ENCODE measurements at regions not wholly inside any gene's neighbourhood (a gene's known extent, or its start where the extent isn't known, plus 50 kb on each side); places are given as distances from the start of the nearest gene placed in this dataset.

DNA sequence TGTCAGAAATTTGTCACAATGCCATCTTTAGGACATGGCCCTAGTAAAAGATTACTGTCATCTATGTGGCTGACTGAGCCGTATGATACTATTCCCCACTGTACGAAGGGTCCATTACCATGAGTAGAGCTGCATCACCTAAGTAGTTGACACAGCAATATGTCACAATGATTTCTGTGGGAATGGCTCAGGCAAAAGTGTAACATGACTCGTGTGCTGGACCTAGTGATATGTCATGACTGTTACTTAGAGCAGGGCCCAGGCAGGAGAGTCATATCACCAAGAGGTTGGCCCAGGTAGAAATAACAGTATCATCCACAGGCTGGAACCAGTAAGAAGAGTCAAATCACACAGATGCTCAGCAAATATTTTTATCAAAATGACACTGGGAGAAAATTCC lies 1051.8 kb upstream of the AMELY start:
- intact Hi-C loops (cut with DNase I) = no loop called here
- Histone ChIP-seq H3K27ac (ENCODE audit: low read depth in 2 of 2, low read length in 2 of 2) (no peak overlapping the region), H3K4me3 (ENCODE audit: low read length in 3 of 3) (no peak overlapping the region), H3K36me3 (ENCODE audit: control insufficient read depth in 2 of 3, insufficient read depth in 3 of 3, low read length in 3 of 3) (no peaks in the 10 kb centered on the region), H3K9me3 (ENCODE audit: control insufficient read depth in 2 of 3, insufficient read depth in 1 of 3, low read length in 3 of 3) (no peaks in the 10 kb centered on the region), H3K4me1 (ENCODE audit: control insufficient read depth in 2 of 3, insufficient read depth in 2 of 3, low read depth in 1 of 3, low read length in 3 of 3) (no peaks in the 10 kb centered on the region), H3K27me3 (ENCODE audit: control insufficient read depth, insufficient read depth, low read length) (no peaks in the 10 kb centered on the region), H3K9ac (ENCODE audit: low read length in 3 of 3) (no peak overlapping the region)
- DNase-seq = no peak
- no peak for TF ChIP-seq CTCF (IDR thresholded peaks at IDR 0.05; ENCODE audit: borderline replicate concordance, extremely low read depth, insufficient read depth)
- no peak for FAIRE-seq

DNA sequence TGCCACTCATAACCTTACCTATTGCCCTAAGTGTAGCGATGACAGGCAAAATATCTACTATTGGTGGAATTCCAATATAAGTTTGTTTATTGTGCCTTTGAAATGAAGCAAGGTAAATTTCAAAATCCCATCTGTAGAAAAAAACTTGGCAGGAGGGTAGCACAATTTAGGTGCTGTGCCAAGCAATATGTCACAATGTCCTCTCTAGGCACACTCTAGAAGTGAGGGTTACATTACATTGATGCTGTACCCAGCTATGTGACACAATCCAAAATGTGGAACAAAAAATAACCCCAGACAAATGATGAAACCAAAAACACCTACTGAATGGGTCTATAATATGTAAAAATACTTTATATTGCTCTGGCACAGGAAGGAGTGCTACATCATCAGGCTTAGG lies 1050.8 kb upstream of the AMELY start:
- Histone ChIP-seq H3K4me3 (ENCODE audit: low read length in 3 of 3) (no peak overlapping the region), H3K9ac (ENCODE audit: low read length in 3 of 3) (no peak overlapping the region), H3K9me3 (ENCODE audit: control insufficient read depth in 2 of 3, insufficient read depth in 1 of 3, low read length in 3 of 3) (no peaks in the 10 kb centered on the region), H3K27me3 (ENCODE audit: control insufficient read depth, insufficient read depth, low read length) (no peaks in the 10 kb centered on the region), H3K36me3 (ENCODE audit: control insufficient read depth in 2 of 3, insufficient read depth in 3 of 3, low read length in 3 of 3) (no peaks in the 10 kb centered on the region), H3K27ac (ENCODE audit: low read depth in 2 of 2, low read length in 2 of 2) (no peak overlapping the region), H3K4me1 (ENCODE audit: control insufficient read depth in 2 of 3, insufficient read depth in 2 of 3, low read depth in 1 of 3, low read length in 3 of 3) (no peaks in the 10 kb centered on the region)
- DNase-seq (no peak), FAIRE-seq (no peak)
- intact Hi-C loops (cut with DNase I) = no loop called here
- no peak for TF ChIP-seq CTCF (IDR thresholded peaks at IDR 0.05; ENCODE audit: borderline replicate concordance, extremely low read depth, insufficient read depth)

DNA sequence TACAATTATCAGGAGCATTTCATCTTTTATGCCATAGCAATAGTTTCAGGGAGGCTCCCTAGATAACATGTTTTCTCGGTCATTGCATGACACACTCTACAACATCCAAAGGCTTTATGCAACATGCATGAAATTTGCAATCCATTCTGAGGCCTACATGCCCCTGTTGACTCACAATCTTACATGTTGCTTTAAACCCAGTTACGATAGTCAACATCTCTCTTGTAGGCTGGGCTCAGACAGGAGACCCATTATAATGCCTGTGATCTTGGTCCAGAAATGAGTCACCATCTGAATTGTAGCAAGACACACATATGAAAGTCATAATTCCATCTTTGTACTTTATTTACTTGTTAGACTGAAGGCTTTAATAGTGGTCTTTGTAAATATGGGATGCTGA lies 1050.3 kb upstream of the AMELY start:
- H3K4me1 ChIP-seq (ENCODE audit: control insufficient read depth in 2 of 3, insufficient read depth in 2 of 3, low read depth in 1 of 3, low read length in 3 of 3) = no peaks in the 10 kb centered on the region
- no peaks in the 10 kb centered on the region for H3K9me3 ChIP-seq (ENCODE audit: control insufficient read depth in 2 of 3, insufficient read depth in 1 of 3, low read length in 3 of 3)
- FAIRE-seq (no peak), DNase-seq (no peak)
- no peak overlapping the region for H3K27ac ChIP-seq (ENCODE audit: low read depth in 2 of 2, low read length in 2 of 2)
- H3K4me3 ChIP-seq (ENCODE audit: low read length in 3 of 3) = no peak overlapping the region
- no peaks in the 10 kb centered on the region for H3K27me3 ChIP-seq (ENCODE audit: control insufficient read depth, insufficient read depth, low read length)
- H3K9ac ChIP-seq (ENCODE audit: low read length in 3 of 3) = no peak overlapping the region
- intact Hi-C loops (cut with DNase I) = no loop called here
- no peaks in the 10 kb centered on the region for H3K36me3 ChIP-seq (ENCODE audit: control insufficient read depth in 2 of 3, insufficient read depth in 3 of 3, low read length in 3 of 3)
- no peak for TF ChIP-seq CTCF (IDR thresholded peaks at IDR 0.05; ENCODE audit: borderline replicate concordance, extremely low read depth, insufficient read depth)

DNA sequence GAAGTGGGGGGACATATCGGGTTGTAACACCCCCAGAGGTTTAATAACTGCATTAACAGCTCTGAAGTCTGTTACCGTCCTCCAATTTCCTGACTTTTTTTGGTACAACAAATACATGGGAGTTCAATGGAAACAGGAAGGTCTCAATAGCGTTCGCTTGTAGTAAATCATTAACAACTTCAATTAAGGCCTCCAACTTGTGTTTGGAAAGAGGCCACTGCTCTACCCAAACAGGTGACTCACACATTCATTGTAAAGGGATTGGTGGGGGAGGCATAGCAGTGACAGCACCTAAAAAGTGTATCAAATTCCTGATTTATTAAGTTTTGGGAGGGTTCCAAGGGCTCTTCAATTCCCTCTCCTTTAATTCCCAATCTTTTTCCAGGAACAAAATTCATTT lies 1046.2 kb upstream of the AMELY start:
- Histone ChIP-seq H3K9me3 (ENCODE audit: control insufficient read depth in 2 of 3, insufficient read depth in 1 of 3, low read length in 3 of 3) (no peaks in the 10 kb centered on the region), H3K4me3 (ENCODE audit: low read length in 3 of 3) (no peak overlapping the region), H3K9ac (ENCODE audit: low read length in 3 of 3) (no peak overlapping the region), H3K27me3 (ENCODE audit: control insufficient read depth, insufficient read depth, low read length) (no peaks in the 10 kb centered on the region), H3K36me3 (ENCODE audit: control insufficient read depth in 2 of 3, insufficient read depth in 3 of 3, low read length in 3 of 3) (no peaks in the 10 kb centered on the region), H3K4me1 (ENCODE audit: control insufficient read depth in 2 of 3, insufficient read depth in 2 of 3, low read depth in 1 of 3, low read length in 3 of 3) (no peaks in the 10 kb centered on the region), H3K27ac (ENCODE audit: low read depth in 2 of 2, low read length in 2 of 2) (no peak overlapping the region)
- TF ChIP-seq CTCF (IDR thresholded peaks at IDR 0.05; ENCODE audit: borderline replicate concordance, extremely low read depth, insufficient read depth) = no peak
- intact Hi-C loops (cut with DNase I) = no loop called here
- DNase-seq (peak in 1 of 5 donors; percentile 5), FAIRE-seq (no peak)
